22Rv1 (cell line): ENCODE measurements at regions not wholly inside any gene's neighbourhood (a gene's known extent, or its start where the extent isn't known, plus 50 kb on each side); places are given as distances from the start of the nearest gene placed in this dataset.

Experiments
- H3K27ac ChIP-seq: fragments of 450-650 bp; 2 replicates; pipeline ENCODE4 v1.5.1; 2017
- ZFX ChIP-seq: fragments of 450-650 bp; IDR thresholded peaks from 2 replicates; pipeline ENCODE4 v1.6.1; 2017; ENCODE audit warnings: antibody characterized with exemption, borderline replicate concordance
- TF ChIP-seq, protein P1 (sequence below): fragments of 450-650 bp; IDR thresholded peaks from 2 replicates; pipeline ENCODE4 v1.5.1; 2017; ENCODE audit warnings: mild to moderate bottlenecking

- no peak overlapping the region for H3K27ac ChIP-seq
- TF ChIP-seq, protein P1, sequence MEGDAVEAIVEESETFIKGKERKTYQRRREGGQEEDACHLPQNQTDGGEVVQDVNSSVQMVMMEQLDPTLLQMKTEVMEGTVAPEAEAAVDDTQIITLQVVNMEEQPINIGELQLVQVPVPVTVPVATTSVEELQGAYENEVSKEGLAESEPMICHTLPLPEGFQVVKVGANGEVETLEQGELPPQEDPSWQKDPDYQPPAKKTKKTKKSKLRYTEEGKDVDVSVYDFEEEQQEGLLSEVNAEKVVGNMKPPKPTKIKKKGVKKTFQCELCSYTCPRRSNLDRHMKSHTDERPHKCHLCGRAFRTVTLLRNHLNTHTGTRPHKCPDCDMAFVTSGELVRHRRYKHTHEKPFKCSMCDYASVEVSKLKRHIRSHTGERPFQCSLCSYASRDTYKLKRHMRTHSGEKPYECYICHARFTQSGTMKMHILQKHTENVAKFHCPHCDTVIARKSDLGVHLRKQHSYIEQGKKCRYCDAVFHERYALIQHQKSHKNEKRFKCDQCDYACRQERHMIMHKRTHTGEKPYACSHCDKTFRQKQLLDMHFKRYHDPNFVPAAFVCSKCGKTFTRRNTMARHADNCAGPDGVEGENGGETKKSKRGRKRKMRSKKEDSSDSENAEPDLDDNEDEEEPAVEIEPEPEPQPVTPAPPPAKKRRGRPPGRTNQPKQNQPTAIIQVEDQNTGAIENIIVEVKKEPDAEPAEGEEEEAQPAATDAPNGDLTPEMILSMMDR: no peak
- no peak for TF ChIP-seq ZFX
Measured at GRCh38 chr18:78196280-78196679, 783.3 kb upstream of the SALL3 start.

GRCh38 chr18:78199002-78199401, 780.6 kb upstream of the SALL3 start:
- TF ChIP-seq ZFX: no peak
- TF ChIP-seq, protein P1: no peak
- no peak overlapping the region for H3K27ac ChIP-seq

DNA sequence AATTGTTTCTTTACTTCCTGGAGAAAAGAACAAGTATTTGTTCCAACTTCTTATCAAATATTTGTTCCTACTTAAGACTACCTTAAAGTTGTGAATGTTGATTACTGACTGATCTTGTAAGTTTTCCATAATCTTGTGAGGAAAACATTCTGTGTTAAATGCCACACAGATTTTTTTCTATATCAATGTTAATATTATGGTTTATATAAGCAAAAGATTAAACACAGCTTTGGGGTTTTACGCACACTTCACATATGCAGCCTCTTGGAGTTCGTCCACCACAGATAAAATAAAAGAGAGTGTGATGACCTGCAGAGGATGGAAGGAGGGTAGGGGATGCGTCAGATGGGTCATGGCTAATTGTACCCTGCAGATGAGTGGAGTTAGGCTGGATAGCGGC, 780.0 kb upstream of the SALL3 start:
- TF ChIP-seq, protein P1: no peak
- no peak for TF ChIP-seq ZFX
- H3K27ac ChIP-seq: no peak overlapping the region

GRCh38 chr18:78207942-78208341, 771.7 kb upstream of the SALL3 start:
- TF ChIP-seq, protein P1: no peak
- no peak for TF ChIP-seq ZFX
- no peak overlapping the region for H3K27ac ChIP-seq

DNA sequence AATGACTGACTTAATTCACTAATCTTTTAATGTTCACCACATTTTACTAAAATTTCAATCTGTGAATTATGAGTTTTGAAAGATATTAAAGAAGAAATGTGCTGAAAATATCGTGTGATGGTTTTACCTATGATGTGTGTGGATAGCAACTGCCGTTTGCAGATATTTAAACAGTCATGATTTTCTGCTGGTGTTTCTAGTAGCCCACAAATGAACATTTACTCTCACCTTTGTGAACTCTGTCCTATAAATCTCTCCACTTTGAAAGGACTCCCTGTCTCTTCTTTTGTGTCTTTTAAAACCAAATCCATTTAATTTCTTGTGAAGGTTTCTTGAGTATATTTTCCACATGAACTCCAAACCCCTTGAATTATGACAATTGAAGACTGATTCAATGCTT, 771.2 kb upstream of the SALL3 start:
- TF ChIP-seq, protein P1: no peak
- TF ChIP-seq ZFX: no peak
- H3K27ac ChIP-seq: no peak overlapping the region

DNA sequence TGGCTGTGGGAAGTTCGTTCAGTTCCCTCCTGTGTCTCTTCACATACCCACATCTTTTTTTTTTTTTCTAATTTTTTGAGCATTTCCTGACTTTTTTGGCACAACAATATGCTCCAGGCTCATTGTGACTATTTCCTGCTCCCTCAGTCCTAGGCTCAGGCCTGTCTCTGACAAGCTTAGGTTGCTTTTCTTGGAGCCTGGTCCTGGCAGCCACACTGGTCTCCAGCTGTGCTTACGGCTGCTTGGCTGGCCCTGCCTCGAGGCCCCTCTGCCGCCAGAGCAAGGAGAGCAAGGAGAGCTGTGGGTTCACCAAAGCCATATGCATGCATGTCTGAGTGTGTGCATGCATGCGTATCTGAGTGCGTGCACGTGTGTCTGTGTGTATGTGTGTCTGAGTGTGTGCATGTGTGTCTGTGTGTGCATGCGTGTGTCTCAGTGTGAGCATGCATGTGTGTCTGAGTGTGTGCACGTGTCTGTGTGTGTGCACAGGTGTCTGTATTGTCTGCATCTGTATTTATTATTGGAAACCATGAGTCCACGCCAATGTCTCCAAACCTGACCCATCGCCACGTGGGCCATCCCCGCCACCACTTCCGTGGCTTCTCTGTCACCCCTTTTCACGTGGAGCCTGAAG, 766.1 kb upstream of the SALL3 start:
- no peak overlapping the region for H3K27ac ChIP-seq
- TF ChIP-seq, protein P1: no peak
- no peak for TF ChIP-seq ZFX

GRCh38 chr18:78221496-78221895, 758.1 kb upstream of the SALL3 start:
- TF ChIP-seq, protein P1: no peak
- no peak overlapping the region for H3K27ac ChIP-seq
